22Rv1 (cell line): ENCODE measurements at regions not wholly inside any gene's neighbourhood (a gene's known extent, or its start where the extent isn't known, plus 50 kb on each side); places are given as distances from the start of the nearest gene placed in this dataset.

ENCODE experiments used
- CTCF ChIP-seq: fragments of 450-650 bp; IDR thresholded peaks from 2 replicates; pipeline ENCODE4 v1.5.1; 2017; ENCODE audit warnings: mild to moderate bottlenecking
- ZFX ChIP-seq: fragments of 450-650 bp; IDR thresholded peaks from 2 replicates; pipeline ENCODE4 v1.6.1; 2017; ENCODE audit warnings: antibody characterized with exemption, borderline replicate concordance

- TF ChIP-seq CTCF, result no peak
- no peak for TF ChIP-seq ZFX
Measured at GRCh38 chrY:12559007-12559406, 142.0 kb upstream of the USP9Y start.
